ENCODE measurements at regions not wholly inside any gene's neighbourhood (a gene's known extent, or its start where the extent isn't known, plus 50 kb on each side); places are given as distances from the start of the nearest gene placed in this dataset.

GRCh38 chr7:125396466-125397151 is 467.0 kb upstream of the POT1 start:
- TF ChIP-seq MAZ (IDR thresholded peaks at IDR 0.05; ENCODE audit: borderline replicate concordance, low read depth, low read length) = no peak
- TF ChIP-seq RAD21 (conservative IDR thresholded peaks at IDR 0.05 in 1 of 2, IDR thresholded peaks at IDR 0.05 in 1 of 2) = no peak
- no peak for TF ChIP-seq NR3C1 (IDR thresholded peaks at IDR 0.05)
- no peak for TF ChIP-seq BHLHE40 (IDR thresholded peaks at IDR 0.05; ENCODE audit: low read depth, low read length)
- TF ChIP-seq EP300 (IDR thresholded peaks at IDR 0.05) = no peak
- TF ChIP-seq CTCF (IDR thresholded peaks at IDR 0.05) = no peak
- no peak for TF ChIP-seq ZNF302 (CRISPR knock-in tag; IDR thresholded peaks at IDR 0.05)
- TF ChIP-seq MYC (IDR thresholded peaks at IDR 0.05; ENCODE audit: borderline replicate concordance, low read length) = no peak
- no peak for TF ChIP-seq POLR2A (IDR thresholded peaks at IDR 0.05; ENCODE audit: low read length)
- TF ChIP-seq USF2 (IDR thresholded peaks at IDR 0.05) = no peak
- no peak for TF ChIP-seq RFX5 (IDR thresholded peaks at IDR 0.05)
- no peak for TF ChIP-seq MAX (IDR thresholded peaks at IDR 0.05)
- TF ChIP-seq TP53 (CRISPR knock-in tag; IDR thresholded peaks at IDR 0.05) = no peak
- TF ChIP-seq KDM1A (IDR thresholded peaks at IDR 0.05; ENCODE audit: low read depth) = no peak
